ENCODE measurements at regions not wholly inside any gene's neighbourhood (a gene's known extent, or its start where the extent isn't known, plus 50 kb on each side); places are given as distances from the start of the nearest gene placed in this dataset.

DNA sequence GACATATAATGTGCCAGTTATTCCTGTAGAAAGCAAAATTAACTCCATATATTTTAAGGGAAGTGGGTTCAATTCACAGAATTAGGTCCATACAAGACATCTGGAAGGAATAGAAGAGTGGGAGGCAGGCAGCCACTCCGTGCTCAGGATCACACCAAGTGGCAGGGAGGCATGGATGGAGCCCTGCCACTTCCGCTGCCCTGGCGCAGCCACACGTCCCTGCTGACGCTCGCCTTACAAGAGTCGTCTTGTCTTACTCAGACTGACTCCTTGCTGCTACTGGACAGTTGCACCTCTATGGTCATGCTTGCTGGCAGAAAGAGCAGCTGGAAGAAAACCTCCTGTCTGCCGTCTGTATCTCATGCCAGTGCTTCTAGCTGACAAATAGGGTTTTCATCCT lies 579.9 kb upstream of the POM121L12 start:
- TF ChIP-seq, protein P1, sequence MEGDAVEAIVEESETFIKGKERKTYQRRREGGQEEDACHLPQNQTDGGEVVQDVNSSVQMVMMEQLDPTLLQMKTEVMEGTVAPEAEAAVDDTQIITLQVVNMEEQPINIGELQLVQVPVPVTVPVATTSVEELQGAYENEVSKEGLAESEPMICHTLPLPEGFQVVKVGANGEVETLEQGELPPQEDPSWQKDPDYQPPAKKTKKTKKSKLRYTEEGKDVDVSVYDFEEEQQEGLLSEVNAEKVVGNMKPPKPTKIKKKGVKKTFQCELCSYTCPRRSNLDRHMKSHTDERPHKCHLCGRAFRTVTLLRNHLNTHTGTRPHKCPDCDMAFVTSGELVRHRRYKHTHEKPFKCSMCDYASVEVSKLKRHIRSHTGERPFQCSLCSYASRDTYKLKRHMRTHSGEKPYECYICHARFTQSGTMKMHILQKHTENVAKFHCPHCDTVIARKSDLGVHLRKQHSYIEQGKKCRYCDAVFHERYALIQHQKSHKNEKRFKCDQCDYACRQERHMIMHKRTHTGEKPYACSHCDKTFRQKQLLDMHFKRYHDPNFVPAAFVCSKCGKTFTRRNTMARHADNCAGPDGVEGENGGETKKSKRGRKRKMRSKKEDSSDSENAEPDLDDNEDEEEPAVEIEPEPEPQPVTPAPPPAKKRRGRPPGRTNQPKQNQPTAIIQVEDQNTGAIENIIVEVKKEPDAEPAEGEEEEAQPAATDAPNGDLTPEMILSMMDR (IDR thresholded peaks at IDR 0.05): no peak
- no peak for TF ChIP-seq POLR2A (IDR thresholded peaks at IDR 0.05)

Measured in body of pancreas (tissue), 4 donors.